Small intestine (tissue), 7 donors: ENCODE measurements at regions not wholly inside any gene's neighbourhood (a gene's known extent, or its start where the extent isn't known, plus 50 kb on each side); places are given as distances from the start of the nearest gene placed in this dataset.

Source experiments
- DNase-seq, 2 donors: peaks; one replicate each; pipeline versions ENCODE4 v3.0.0 to v3.0.0-alpha.2; 2013
- FAIRE-seq: peaks from 2 replicates; lab custom pipeline; 2012; peaks lifted over from hg19 to GRCh38; lab: Jason Lieb, UNC
- H3K27ac ChIP-seq, 3 donors: one replicate each; pipeline ENCODE4 v1.5.1; 2013; ENCODE audit warnings: low read length in 2 of 3, mild to moderate bottlenecking in 2 of 3, control low read depth in 1 of 3, inconsistent platforms in 1 of 3, low read depth in 1 of 3, moderate library complexity in 1 of 3
- H3K27me3 ChIP-seq, 3 donors: one replicate each; pipeline ENCODE4 v1.6.1; 2013; ENCODE audit warnings: low read length in 3 of 3, inconsistent platforms in 1 of 3; ENCODE audit not compliant: control insufficient read depth in 3 of 3, insufficient read depth in 3 of 3
- H3K36me3 ChIP-seq, 3 donors: one replicate each; pipeline ENCODE4 v1.6.1; 2013; ENCODE audit warnings: low read length in 3 of 3, inconsistent platforms in 1 of 3, low read depth in 1 of 3, mild to moderate bottlenecking in 1 of 3, moderate library complexity in 1 of 3; ENCODE audit not compliant: control insufficient read depth in 3 of 3, insufficient read depth in 2 of 3
- H3K4me1 ChIP-seq, 3 donors: one replicate each; pipeline ENCODE4 v1.6.1; 2013; ENCODE audit warnings: low read length in 2 of 3, inconsistent platforms in 1 of 3, low read depth in 1 of 3, mild to moderate bottlenecking in 1 of 3, moderate library complexity in 1 of 3; ENCODE audit not compliant: control insufficient read depth in 3 of 3, insufficient read depth in 2 of 3
- H3K4me3 ChIP-seq, 3 donors: one replicate each; pipeline ENCODE4 v1.5.1; 2013; ENCODE audit warnings: low read length in 3 of 3, control low read depth in 1 of 3, inconsistent platforms in 1 of 3, low read depth in 1 of 3, mild to moderate bottlenecking in 1 of 3, moderate library complexity in 1 of 3
- H3K9me3 ChIP-seq, 2 donors: one replicate each; pipeline ENCODE4 v1.6.1; 2013; ENCODE audit warnings: low read depth in 1 of 2, low read length in 1 of 2; ENCODE audit not compliant: control insufficient read depth in 2 of 2, insufficient read depth in 1 of 2
- WGBS, 3 donors: extraction: QIAGEN DNeasy Blood & Tissue Kit; methylation state at CpG; one replicate each; pipeline ENCODE4 v1.1.7; 2013; 5-methylcytosine and 5-hydroxymethylcytosine counted together
- donor health status: healthy with polysubstance abuse.
- donor health status: control.
- donor health status: control.
- donor health status: Bipolar disorder and iron deficiency.
- donor health status: healthy.

- Histone ChIP-seq H3K27ac (no peak overlapping the region), H3K4me1 (no peaks in the 10 kb centered on the region), H3K9me3 (no peaks in the 10 kb centered on the region), H3K36me3 (no peaks in the 10 kb centered on the region), H3K27me3 (no peaks in the 10 kb centered on the region), H3K4me3 (no peak overlapping the region)
- WGBS, 3 donors = 76 to 94% (median 89%) methylated on average over 5 of the region's 5 CpGs
- DNase-seq (no peak), FAIRE-seq (no peak)
These were observed 344.4 kb downstream of the TCERG1L start for GRCh38 chr10:130967161-130967560.

- 57 to 67% (median 66%) methylated on average over 3 of the region's 3 CpGs for WGBS, 3 donors
- H3K9me3 ChIP-seq = no peaks in the 10 kb centered on the region
- no peaks in the 10 kb centered on the region for H3K27me3 ChIP-seq
- FAIRE-seq = no peak
- no peak for DNase-seq
- H3K27ac ChIP-seq = no peak overlapping the region
- H3K36me3 ChIP-seq = no peaks in the 10 kb centered on the region
- H3K4me1 ChIP-seq = no peaks in the 10 kb centered on the region
- H3K4me3 ChIP-seq = no peak overlapping the region
These were observed 343.7 kb downstream of the TCERG1L start for GRCh38 chr10:130967784-130968183.

- WGBS, 3 donors = 64 to 77% (median 67%) methylated on average over 3 of the region's 3 CpGs
- no peak for FAIRE-seq
- Histone ChIP-seq H3K4me3 (no peak overlapping the region), H3K36me3 (no peaks in the 10 kb centered on the region), H3K27ac (no peak overlapping the region), H3K27me3 (no peaks in the 10 kb centered on the region), H3K4me1 (no peaks in the 10 kb centered on the region), H3K9me3 (peaks cover 0 to 3% of the 10 kb centered on the region in 2 donors)
- no peak for DNase-seq
These were observed 343.0 kb downstream of the TCERG1L start for GRCh38 chr10:130968511-130968910.

- FAIRE-seq (no peak), DNase-seq (no peak)
- Histone ChIP-seq H3K4me3 (no peak overlapping the region), H3K9me3 (peaks cover 0 to 3% of the 10 kb centered on the region in 2 donors), H3K27me3 (no peaks in the 10 kb centered on the region), H3K4me1 (no peaks in the 10 kb centered on the region), H3K36me3 (no peaks in the 10 kb centered on the region), H3K27ac (no peak overlapping the region)
- 66 to 89% (median 87%) methylated on average over 2 of the region's 2 CpGs for WGBS, 3 donors
These were observed 342.6 kb downstream of the TCERG1L start for GRCh38 chr10:130968964-130969363.

GRCh38 chr10:130969700-130970099, 341.8 kb downstream of the TCERG1L start:
- Histone ChIP-seq H3K27ac (no peak overlapping the region), H3K4me3 (no peak overlapping the region), H3K4me1 (no peaks in the 10 kb centered on the region), H3K9me3 (peaks cover 0 to 3% of the 10 kb centered on the region in 2 donors), H3K27me3 (no peaks in the 10 kb centered on the region), H3K36me3 (no peaks in the 10 kb centered on the region)
- FAIRE-seq = no peak
- WGBS, 3 donors = 76 to 81% (median 80%) methylated on average over 15 of the region's 15 CpGs
- DNase-seq = no peak

GRCh38 chr10:130970341-130971122, 341.0 kb downstream of the TCERG1L start:
- DNase-seq = no peak
- Histone ChIP-seq H3K4me3 (no peak overlapping the region), H3K9me3 (peaks cover 0 to 3% of the 10 kb centered on the region in 2 donors), H3K27ac (no peak overlapping the region), H3K36me3 (no peaks in the 10 kb centered on the region), H3K27me3 (no peaks in the 10 kb centered on the region), H3K4me1 (no peaks in the 10 kb centered on the region)
- 68 to 81% (median 81%) methylated on average over 9 to 10 of the region's 10 CpGs for WGBS, 3 donors
- no peak for FAIRE-seq

GRCh38 chr10:130971123-130971435, 340.4 kb downstream of the TCERG1L start:
- FAIRE-seq (no peak), DNase-seq (no peak)
- H3K27ac ChIP-seq = no peak overlapping the region
- no peaks in the 10 kb centered on the region for H3K27me3 ChIP-seq
- no peaks in the 10 kb centered on the region for H3K4me1 ChIP-seq
- H3K9me3 ChIP-seq = peaks cover 0 to 3% of the 10 kb centered on the region in 2 donors
- H3K36me3 ChIP-seq = no peaks in the 10 kb centered on the region
- H3K4me3 ChIP-seq = no peak overlapping the region
- WGBS, 3 donors = 80 to 84% (median 81%) methylated on average over 8 of the region's 8 CpGs

GRCh38 chr10:130973127-130973839, 338.2 kb downstream of the TCERG1L start:
- Histone ChIP-seq H3K4me1 (no peaks in the 10 kb centered on the region), H3K4me3 (no peak overlapping the region), H3K27me3 (no peaks in the 10 kb centered on the region), H3K27ac (no peak overlapping the region), H3K9me3 (peaks cover 0 to 3% of the 10 kb centered on the region in 2 donors), H3K36me3 (no peaks in the 10 kb centered on the region)
- FAIRE-seq = no peak
- WGBS, 3 donors = 83 to 91% (median 90%) methylated on average over 16 of the region's 16 CpGs
- DNase-seq = no peak
